Fibroblast of pulmonary artery (primary cell): ENCODE measurements at regions not wholly inside any gene's neighbourhood (a gene's known extent, or its start where the extent isn't known, plus 50 kb on each side); places are given as distances from the start of the nearest gene placed in this dataset.

Source experiments
- DNase-seq: peaks from one replicate; pipeline ENCODE4 v3.0.0-alpha.2; 2010; ENCODE audit warnings: low read depth
- H3K4me3 ChIP-seq: replicated peaks from 2 replicates; pipeline ENCODE4 v1.5.1; 2011; ENCODE audit warnings: low read depth, mild to moderate bottlenecking, control low read depth, low read length, moderate library complexity
- CTCF ChIP-seq: IDR thresholded peaks from 2 replicates; pipeline ENCODE4 v1.5.1; 2011; ENCODE audit warnings: mild to moderate bottlenecking, control low read depth, low read length, inconsistent platforms; ENCODE audit errors: missing control alignments

GRCh38 chr9:117490199-117490598, 75.3 kb upstream of the ASTN2 start:
- H3K4me3 ChIP-seq: no peak overlapping the region
- no peak for TF ChIP-seq CTCF
- no peak for DNase-seq

- no peak for DNase-seq
- no peak overlapping the region for H3K4me3 ChIP-seq
- TF ChIP-seq CTCF: no peak
These were observed 73.8 kb upstream of the ASTN2 start for GRCh38 chr9:117488659-117489058.

GRCh38 chr9:117487555-117488175, 72.8 kb upstream of the ASTN2 start:
- H3K4me3 ChIP-seq: no peak overlapping the region
- TF ChIP-seq CTCF: peak; percentile 83
- DNase-seq: peak; percentile 47

- no peak for DNase-seq
- H3K4me3 ChIP-seq: no peak overlapping the region
- no peak for TF ChIP-seq CTCF
These were observed 71.6 kb upstream of the ASTN2 start for GRCh38 chr9:117486426-117486825.

- no peak for TF ChIP-seq CTCF
- DNase-seq: no peak
- no peak overlapping the region for H3K4me3 ChIP-seq
These were observed 70.3 kb upstream of the ASTN2 start for GRCh38 chr9:117485176-117485575.

GRCh38 chr9:117480729-117481128, 65.9 kb upstream of the ASTN2 start:
- DNase-seq: no peak
- no peak for TF ChIP-seq CTCF
- H3K4me3 ChIP-seq: no peak overlapping the region

- TF ChIP-seq CTCF: no peak
- H3K4me3 ChIP-seq: no peak overlapping the region
- DNase-seq: no peak
These were observed 65.4 kb upstream of the ASTN2 start for GRCh38 chr9:117480253-117480652.
